GM18861 (cell line): ENCODE measurements at regions not wholly inside any gene's neighbourhood (a gene's known extent, or its start where the extent isn't known, plus 50 kb on each side); places are given as distances from the start of the nearest gene placed in this dataset.

Experiments used
- ATAC-seq: cut with Tn5 transposase; IDR thresholded peaks from one replicate; pipeline ENCODE4 v1.9.1; 2021; ENCODE audit not compliant: unreplicated experiment

- no peak for ATAC-seq
Measured at GRCh38 chr15:77716632-77717332, 84.1 kb upstream of the LINGO1 start.

- ATAC-seq, result no peak
Measured at GRCh38 chr15:77715860-77716259, 83.1 kb upstream of the LINGO1 start.

- no peak for ATAC-seq
Measured at GRCh38 chr15:77715051-77715450, 82.3 kb upstream of the LINGO1 start.

GRCh38 chr15:77714555-77714954 is 81.8 kb upstream of the LINGO1 start:
- ATAC-seq, result no peak

GRCh38 chr15:77714023-77714422 is 81.3 kb upstream of the LINGO1 start:
- ATAC-seq, result no peak

- ATAC-seq, result no peak
Measured at GRCh38 chr15:77713281-77713680, 80.6 kb upstream of the LINGO1 start.

- ATAC-seq, result no peak
Measured at GRCh38 chr15:77712438-77712837, 79.7 kb upstream of the LINGO1 start.

GRCh38 chr15:77710637-77711036 is 77.9 kb upstream of the LINGO1 start:
- ATAC-seq, result no peak

GRCh38 chr15:77710206-77710605 is 77.5 kb upstream of the LINGO1 start:
- ATAC-seq, result no peak

GRCh38 chr15:77709135-77709886 is 76.6 kb upstream of the LINGO1 start:
- no peak for ATAC-seq

- ATAC-seq, result no peak
Measured at GRCh38 chr15:77706482-77707244, 74.0 kb upstream of the LINGO1 start.

GRCh38 chr15:77702211-77702957 is 69.7 kb upstream of the LINGO1 start:
- ATAC-seq, result no peak

GRCh38 chr15:77698481-77698880 is 65.8 kb upstream of the LINGO1 start:
- ATAC-seq, result no peak

GRCh38 chr15:77697893-77698292 is 65.2 kb upstream of the LINGO1 start:
- ATAC-seq, result no peak

- ATAC-seq, result no peak
Measured at GRCh38 chr15:77696871-77697270, 64.2 kb upstream of the LINGO1 start.

- ATAC-seq, result no peak
Measured at GRCh38 chr15:77695961-77696582, 63.4 kb upstream of the LINGO1 start.

GRCh38 chr15:77695548-77695947 is 62.8 kb upstream of the LINGO1 start:
- ATAC-seq, result no peak

GRCh38 chr15:77693576-77693975 is 60.9 kb upstream of the LINGO1 start:
- ATAC-seq, result no peak

GRCh38 chr15:77692614-77693013 is 59.9 kb upstream of the LINGO1 start:
- no peak for ATAC-seq

GRCh38 chr15:77691607-77692006 is 58.9 kb upstream of the LINGO1 start:
- ATAC-seq, result no peak

GRCh38 chr15:77689821-77690220 is 57.1 kb upstream of the LINGO1 start:
- ATAC-seq, result no peak
